GM23248 (cell line): ENCODE measurements at regions not wholly inside any gene's neighbourhood (a gene's known extent, or its start where the extent isn't known, plus 50 kb on each side); places are given as distances from the start of the nearest gene placed in this dataset.
"Not testable (repeated sequence)": the region's sequence is repeated elsewhere in the genome, so short reads cannot be mapped to it uniquely, and the experiment has no call there.

Source experiments
- DNase-seq: peaks from one replicate; pipeline ENCODE4 v3.0.0-alpha.2; 2015
- H2AFZ ChIP-seq: fragments of 200-600 bp; sonication (generic); 2 replicates; pipeline ENCODE4 v1.6.1; 2016; ENCODE audit warnings: antibody characterized with exemption
- H3F3A ChIP-seq: fragments of 200-600 bp; sonication (generic); 2 replicates; pipeline ENCODE4 v1.6.1; 2016; ENCODE audit warnings: mild to moderate bottlenecking, antibody characterized with exemption, mixed run types; ENCODE audit not compliant: insufficient read depth
- H3K27ac ChIP-seq: fragments of 200-600 bp; sonication (generic); 2 replicates; pipeline ENCODE4 v1.5.1; 2016; ENCODE audit warnings: mild to moderate bottlenecking
- H3K27me3 ChIP-seq: fragments of 200-600 bp; sonication (generic); replicated peaks from 2 replicates; pipeline ENCODE4 v1.6.1; 2016; ENCODE audit warnings: mild to moderate bottlenecking; ENCODE audit not compliant: insufficient read depth
- H3K36me3 ChIP-seq: fragments of 200-600 bp; sonication (generic); 2 replicates; pipeline ENCODE4 v1.6.1; 2016; ENCODE audit warnings: low read depth, mild to moderate bottlenecking
- H3K4me1 ChIP-seq: fragments of 200-600 bp; sonication (generic); 2 replicates; pipeline ENCODE4 v1.6.1; 2016; ENCODE audit warnings: mild to moderate bottlenecking; ENCODE audit not compliant: insufficient read depth
- H3K4me2 ChIP-seq: fragments of 200-600 bp; sonication (generic); one replicate; pipeline ENCODE4 v1.6.1; 2016; ENCODE audit warnings: mild to moderate bottlenecking; ENCODE audit not compliant: unreplicated experiment
- H3K4me3 ChIP-seq: fragments of 200-600 bp; sonication (generic); 2 replicates; pipeline ENCODE4 v1.5.1; 2016; ENCODE audit warnings: mild to moderate bottlenecking
- H3K79me2 ChIP-seq: fragments of 200-600 bp; sonication (generic); 2 replicates; pipeline ENCODE4 v1.6.1; 2016; ENCODE audit warnings: mild to moderate bottlenecking; ENCODE audit not compliant: insufficient read depth
- H3K9ac ChIP-seq: fragments of 200-600 bp; sonication (generic); 2 replicates; pipeline ENCODE4 v1.6.1; 2016; ENCODE audit warnings: mild to moderate bottlenecking
- H3K9me2 ChIP-seq: fragments of 200-600 bp; sonication (generic); 2 replicates; pipeline ENCODE4 v1.6.1; 2016; ENCODE audit warnings: mixed run types, mild to moderate bottlenecking, moderate library complexity; ENCODE audit not compliant: insufficient read depth
- H3K9me3 ChIP-seq: fragments of 200-600 bp; sonication (generic); one replicate; pipeline ENCODE4 v1.6.1; 2017; ENCODE audit warnings: low read depth
- H4K20me1 ChIP-seq: fragments of 200-600 bp; sonication (generic); 2 replicates; pipeline ENCODE4 v1.6.0; 2016; ENCODE audit not compliant: insufficient read depth
- EZH2 ChIP-seq: fragments of 200-600 bp; sonication (generic); IDR thresholded peaks from 2 replicates; pipeline ENCODE4 v1.6.1; 2018; ENCODE audit warnings: antibody characterized with exemption, mild to moderate bottlenecking; ENCODE audit not compliant: insufficient read depth, poor library complexity, severe bottlenecking
- EZH2phosphoT487 ChIP-seq: fragments of 200-600 bp; sonication (generic); IDR thresholded peaks from 2 replicates; pipeline ENCODE4 v1.6.1; 2018; ENCODE audit warnings: antibody characterized with exemption, moderate library complexity, mild to moderate bottlenecking, low read depth; ENCODE audit not compliant: insufficient read depth
- WGBS, 2 experiments: methylation state at CpG; one replicate each; pipeline ENCODE4 v1.1.6; 2015 to 2017; ENCODE audit warnings: low lambda C conversion rate in 2 of 2, low coverage in 1 of 2; ENCODE audit errors: missing lambda C conversion rate in 2 of 2; 5-methylcytosine and 5-hydroxymethylcytosine counted together
- in situ Hi-C: fragments of 300-500 bp; cut with MboI; formaldehyde crosslinking; loops from 2 replicates; pipeline ENCODE4 v1.15.0; 2020

DNA sequence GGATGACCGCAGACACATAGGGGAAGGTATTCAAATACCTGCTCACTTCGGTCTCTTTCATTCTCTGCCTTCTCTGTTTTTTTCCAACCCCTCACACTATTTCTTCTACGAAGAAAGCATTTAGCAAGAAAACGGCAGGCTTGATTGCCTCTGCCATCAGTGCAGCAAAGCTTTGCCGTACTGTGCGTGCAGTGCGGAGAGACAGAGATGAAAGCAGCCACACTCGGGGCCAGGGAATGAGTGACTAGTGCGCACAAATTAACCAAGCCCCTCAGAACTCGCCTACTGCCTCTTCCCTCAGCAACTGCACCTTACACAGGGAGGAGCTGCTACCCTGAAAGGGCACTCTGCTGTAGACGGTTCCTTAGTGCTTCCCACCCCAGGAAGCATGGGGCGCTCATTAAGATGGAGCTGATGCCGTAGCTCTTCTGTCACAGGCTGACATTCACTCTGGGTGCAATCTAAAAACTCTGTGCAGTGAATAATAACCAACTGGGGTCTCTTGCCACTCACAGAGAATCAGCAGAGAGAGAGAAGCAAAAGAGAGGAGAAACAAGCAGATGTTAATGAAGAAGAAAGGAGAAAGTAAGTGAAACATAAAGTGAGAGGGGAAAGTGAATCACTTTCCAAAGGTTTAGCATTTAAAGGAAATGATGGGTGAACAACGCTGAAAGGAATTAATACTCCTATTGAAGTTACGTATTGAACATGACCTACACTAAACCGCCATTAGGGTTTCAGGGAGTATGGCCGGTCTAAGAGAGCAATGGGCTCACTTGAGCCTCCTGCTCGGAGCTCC is 69.4 kb downstream of the GRIN2B start:
- H3K4me3 ChIP-seq: no peak overlapping the region
- no peaks in the 10 kb centered on the region for H3F3A ChIP-seq
- WGBS, 2 experiments: 55 to 56% methylated on average over 18 of the region's 18 CpGs
- no peaks in the 10 kb centered on the region for H3K4me1 ChIP-seq
- H3K27me3 ChIP-seq: no peaks in the 10 kb centered on the region
- in situ Hi-C loops: no loop called here
- H3K9ac ChIP-seq: no peak overlapping the region
- H2AFZ ChIP-seq: no peak overlapping the region
- H3K79me2 ChIP-seq: no peaks in the 10 kb centered on the region
- no peak overlapping the region for H3K27ac ChIP-seq
- DNase-seq: no peak
- no peaks in the 10 kb centered on the region for H3K36me3 ChIP-seq
- H4K20me1 ChIP-seq: no peaks in the 10 kb centered on the region
- no peaks in the 10 kb centered on the region for H3K9me3 ChIP-seq
- TF ChIP-seq EZH2phosphoT487 (no peak), EZH2 (no peak)
- H3K9me2 ChIP-seq: no peaks in the 10 kb centered on the region
- H3K4me2 ChIP-seq: no peak overlapping the region

DNA sequence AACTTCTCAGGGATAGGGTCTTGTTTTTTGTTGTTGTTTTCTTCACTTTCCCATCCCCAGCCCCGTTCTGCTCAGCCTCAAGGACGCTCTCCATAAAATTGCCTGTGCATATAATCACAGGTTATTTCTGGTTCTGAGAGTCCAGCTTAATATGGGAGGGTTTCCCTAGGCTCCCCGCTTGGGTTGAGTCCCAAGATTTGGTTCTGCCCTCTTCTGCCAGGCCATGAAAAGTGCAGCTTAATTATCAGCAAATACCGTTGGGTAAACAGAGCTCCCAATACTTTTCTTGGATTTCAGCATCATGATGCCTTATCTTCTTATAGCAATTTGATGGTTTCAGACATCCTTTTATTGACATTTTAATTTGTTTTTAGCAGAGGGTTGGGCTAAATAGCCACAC is 75.6 kb downstream of the GRIN2B start:
- no peak for TF ChIP-seq EZH2phosphoT487
- no peak for TF ChIP-seq EZH2
- 48 to 58% methylated on average over 4 of the region's 4 CpGs for WGBS, 2 experiments
- in situ Hi-C loops: no loop called here

DNA sequence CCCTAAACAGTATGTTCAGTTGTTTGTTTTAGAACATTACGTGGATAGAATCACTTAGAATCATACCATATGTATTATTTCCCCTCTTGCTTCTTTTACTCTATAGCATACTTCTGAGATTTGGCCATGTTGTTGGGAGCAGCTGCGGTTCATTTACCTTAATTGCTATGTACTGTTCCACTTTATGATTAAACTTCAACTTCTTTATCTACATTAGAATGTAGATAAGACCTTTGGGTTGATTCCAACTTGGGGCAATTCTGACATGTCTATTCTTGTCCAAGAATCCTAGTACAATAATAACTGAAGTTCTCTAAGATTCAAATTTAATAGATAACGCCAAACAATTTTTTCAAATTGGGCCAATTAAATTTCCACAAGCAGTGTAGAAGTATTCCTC is 80.7 kb downstream of the GRIN2B start:
- H3K4me1 ChIP-seq: no peaks in the 10 kb centered on the region
- H3K9ac ChIP-seq: no peak overlapping the region
- no peak for DNase-seq
- no peak overlapping the region for H3K4me2 ChIP-seq
- in situ Hi-C loops: no loop called here
- H2AFZ ChIP-seq: no peak overlapping the region
- H3K27me3 ChIP-seq: no peaks in the 10 kb centered on the region
- no peaks in the 10 kb centered on the region for H3F3A ChIP-seq
- no peaks in the 10 kb centered on the region for H4K20me1 ChIP-seq
- H3K9me2 ChIP-seq: no peaks in the 10 kb centered on the region
- H3K79me2 ChIP-seq: no peaks in the 10 kb centered on the region
- H3K4me3 ChIP-seq: no peak overlapping the region
- WGBS, 2 experiments: 61 to 64% methylated on average over 3 of the region's 3 CpGs
- no peaks in the 10 kb centered on the region for H3K36me3 ChIP-seq
- no peak for TF ChIP-seq EZH2phosphoT487
- H3K9me3 ChIP-seq: no peaks in the 10 kb centered on the region
- no peak overlapping the region for H3K27ac ChIP-seq

More for the DNA sequence above, 75.6 kb downstream of the GRIN2B start:
- no peak for DNase-seq
- no peaks in the 10 kb centered on the region for H3K27me3 ChIP-seq
- H3K36me3 ChIP-seq: no peaks in the 10 kb centered on the region
- no peak overlapping the region for H2AFZ ChIP-seq
- H3F3A ChIP-seq: no peaks in the 10 kb centered on the region
- H3K4me2 ChIP-seq: no peak overlapping the region
- H3K79me2 ChIP-seq: no peaks in the 10 kb centered on the region
- no peaks in the 10 kb centered on the region for H3K9me3 ChIP-seq
- H3K4me3 ChIP-seq: no peak overlapping the region
- no peaks in the 10 kb centered on the region for H3K4me1 ChIP-seq
- H3K9me2 ChIP-seq: no peaks in the 10 kb centered on the region
- no peak overlapping the region for H3K27ac ChIP-seq
- no peak overlapping the region for H3K9ac ChIP-seq
- H4K20me1 ChIP-seq: no peaks in the 10 kb centered on the region

DNA sequence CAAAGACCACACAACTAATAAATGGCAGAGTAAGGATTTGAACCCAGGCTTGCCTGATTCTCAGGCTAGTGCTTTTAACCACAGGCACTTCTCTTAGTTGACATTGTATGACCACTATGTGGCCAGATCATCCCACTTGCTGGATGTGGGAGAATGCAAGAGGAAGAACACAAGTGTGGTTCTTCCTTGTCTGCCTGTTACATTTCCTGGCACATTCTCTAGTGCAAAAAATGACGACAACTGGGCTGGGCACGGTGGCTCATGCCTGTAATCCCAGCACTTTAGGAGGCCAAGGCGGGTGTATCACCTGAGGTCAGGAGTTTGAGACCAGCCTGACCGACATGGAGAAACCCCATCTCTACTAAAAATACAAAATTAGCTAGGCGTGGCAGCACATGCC is 83.0 kb downstream of the GRIN2B start:
- H4K20me1 ChIP-seq, H3K36me3 ChIP-seq, H3K9ac ChIP-seq, H3K27me3 ChIP-seq, H3F3A ChIP-seq, H3K4me1 ChIP-seq, in situ Hi-C loops, DNase-seq, H2AFZ ChIP-seq, H3K79me2 ChIP-seq, H3K27ac ChIP-seq, H3K4me3 ChIP-seq, H3K9me3 ChIP-seq, H3K9me2 ChIP-seq, H3K4me2 ChIP-seq: not testable (repeated sequence)
- WGBS, 2 experiments: 57 to 62% methylated on average over 4 to 5 of the region's 5 CpGs

DNA sequence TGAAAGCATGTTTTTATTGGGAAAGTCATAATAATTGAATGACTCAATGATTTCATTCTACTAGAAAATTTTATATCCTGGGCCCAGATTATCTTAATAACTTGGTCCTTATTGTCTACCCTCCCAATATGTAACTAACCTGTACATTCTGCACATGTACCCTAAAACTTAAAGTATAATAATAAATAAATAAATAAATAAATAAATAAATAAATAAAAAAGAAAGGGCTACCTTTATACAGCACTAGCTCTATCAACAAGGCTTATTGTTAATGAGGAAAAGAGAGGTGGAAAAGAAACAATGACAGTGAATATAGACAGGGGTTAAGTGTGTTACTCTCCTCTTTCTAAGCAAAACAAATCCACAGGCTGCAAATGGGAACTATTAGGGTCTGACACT is 83.6 kb downstream of the GRIN2B start:
- Histone ChIP-seq H3K36me3 (no peaks in the 10 kb centered on the region), H3F3A (no peaks in the 10 kb centered on the region), H3K27me3 (no peaks in the 10 kb centered on the region), H3K4me2 (no peak overlapping the region), H3K9me2 (no peaks in the 10 kb centered on the region), H3K27ac (no peak overlapping the region), H3K9me3 (no peaks in the 10 kb centered on the region), H4K20me1 (no peaks in the 10 kb centered on the region), H3K9ac (no peak overlapping the region), H2AFZ (no peak overlapping the region), H3K4me3 (no peak overlapping the region), H3K79me2 (no peaks in the 10 kb centered on the region), H3K4me1 (no peaks in the 10 kb centered on the region)
- no peak for TF ChIP-seq EZH2phosphoT487
- no peak for TF ChIP-seq EZH2
- in situ Hi-C loops: no loop called here
- DNase-seq: no peak
